GM13976 (cell line): ENCODE measurements at regions not wholly inside any gene's neighbourhood (a gene's known extent, or its start where the extent isn't known, plus 50 kb on each side); places are given as distances from the start of the nearest gene placed in this dataset.

Experiments used
- DNase-seq: peaks from one replicate; pipeline ENCODE4 v3.0.0; 2012; ENCODE audit warnings: low spot score
- in situ Hi-C: fragments of 300-500 bp; cut with MboI; formaldehyde crosslinking; loops from one replicate; pipeline ENCODE4 v1.12.0; 2022; ENCODE audit warnings: low sequenced_read_pairs, mixed read lengths, inconsistent platforms; ENCODE audit not compliant: unreplicated experiment
- TF ChIP-seq, protein P1 (sequence below): IDR thresholded peaks from 2 replicates; pipeline ENCODE4 v1.5.1; 2012; ENCODE audit warnings: borderline replicate concordance, mild to moderate bottlenecking; ENCODE audit not compliant: insufficient read depth; ENCODE audit errors: extremely low read depth, missing control alignments, control extremely low read depth

DNA sequence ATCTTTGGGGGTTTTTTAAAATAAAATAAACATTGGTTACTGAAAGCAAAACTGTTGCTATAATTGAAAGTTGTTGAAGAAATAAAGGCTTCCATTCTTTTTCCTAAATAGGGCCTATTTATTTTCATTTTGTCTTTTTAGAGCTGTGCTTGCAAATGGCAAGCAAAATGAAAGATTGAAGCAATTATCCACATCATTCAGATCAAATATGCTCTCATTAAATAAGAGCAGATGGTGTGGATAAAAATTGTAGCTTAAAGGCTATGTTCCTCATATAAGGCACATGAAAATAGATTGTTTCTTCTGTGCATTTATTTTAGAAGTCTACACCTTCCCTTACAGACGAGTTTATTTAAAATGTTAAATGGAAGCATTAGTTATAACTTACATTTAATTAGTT lies 1317.7 kb downstream of the MRPL39 start:
- TF ChIP-seq, protein P1, sequence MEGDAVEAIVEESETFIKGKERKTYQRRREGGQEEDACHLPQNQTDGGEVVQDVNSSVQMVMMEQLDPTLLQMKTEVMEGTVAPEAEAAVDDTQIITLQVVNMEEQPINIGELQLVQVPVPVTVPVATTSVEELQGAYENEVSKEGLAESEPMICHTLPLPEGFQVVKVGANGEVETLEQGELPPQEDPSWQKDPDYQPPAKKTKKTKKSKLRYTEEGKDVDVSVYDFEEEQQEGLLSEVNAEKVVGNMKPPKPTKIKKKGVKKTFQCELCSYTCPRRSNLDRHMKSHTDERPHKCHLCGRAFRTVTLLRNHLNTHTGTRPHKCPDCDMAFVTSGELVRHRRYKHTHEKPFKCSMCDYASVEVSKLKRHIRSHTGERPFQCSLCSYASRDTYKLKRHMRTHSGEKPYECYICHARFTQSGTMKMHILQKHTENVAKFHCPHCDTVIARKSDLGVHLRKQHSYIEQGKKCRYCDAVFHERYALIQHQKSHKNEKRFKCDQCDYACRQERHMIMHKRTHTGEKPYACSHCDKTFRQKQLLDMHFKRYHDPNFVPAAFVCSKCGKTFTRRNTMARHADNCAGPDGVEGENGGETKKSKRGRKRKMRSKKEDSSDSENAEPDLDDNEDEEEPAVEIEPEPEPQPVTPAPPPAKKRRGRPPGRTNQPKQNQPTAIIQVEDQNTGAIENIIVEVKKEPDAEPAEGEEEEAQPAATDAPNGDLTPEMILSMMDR: no peak
- no peak for DNase-seq
- in situ Hi-C loops: no loop called here

DNA sequence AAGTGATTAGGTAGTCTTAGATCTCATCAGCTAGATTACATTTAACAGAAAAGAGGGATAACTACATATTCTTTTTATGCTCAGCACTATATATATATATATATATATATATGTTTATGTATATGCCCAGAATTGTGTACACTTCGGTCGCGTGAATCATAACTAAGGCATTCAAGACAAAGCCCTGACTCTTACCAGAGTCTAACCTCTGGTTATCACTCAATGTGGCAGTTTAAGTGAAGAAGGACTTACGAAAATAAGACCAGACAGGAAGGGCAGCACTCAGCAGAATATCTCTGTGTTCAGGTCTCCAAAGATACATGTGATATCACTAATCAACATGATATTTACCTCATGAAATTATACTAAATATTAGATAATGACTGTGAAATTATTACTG lies 1326.7 kb downstream of the MRPL39 start:
- no peak for DNase-seq
- in situ Hi-C loops: no loop called here
- TF ChIP-seq, protein P1: no peak

GRCh38 chr21:24278711-24279110 lies 1328.6 kb downstream of the MRPL39 start:
- TF ChIP-seq, protein P1: no peak
- DNase-seq: no peak
- in situ Hi-C loops: no loop called here

GRCh38 chr21:24276204-24276603 lies 1331.1 kb downstream of the MRPL39 start:
- in situ Hi-C loops: no loop called here
- no peak for DNase-seq
- TF ChIP-seq, protein P1: no peak

GRCh38 chr21:24275616-24276015 lies 1331.7 kb downstream of the MRPL39 start:
- TF ChIP-seq, protein P1: no peak
- in situ Hi-C loops: no loop called here
- no peak for DNase-seq

DNA sequence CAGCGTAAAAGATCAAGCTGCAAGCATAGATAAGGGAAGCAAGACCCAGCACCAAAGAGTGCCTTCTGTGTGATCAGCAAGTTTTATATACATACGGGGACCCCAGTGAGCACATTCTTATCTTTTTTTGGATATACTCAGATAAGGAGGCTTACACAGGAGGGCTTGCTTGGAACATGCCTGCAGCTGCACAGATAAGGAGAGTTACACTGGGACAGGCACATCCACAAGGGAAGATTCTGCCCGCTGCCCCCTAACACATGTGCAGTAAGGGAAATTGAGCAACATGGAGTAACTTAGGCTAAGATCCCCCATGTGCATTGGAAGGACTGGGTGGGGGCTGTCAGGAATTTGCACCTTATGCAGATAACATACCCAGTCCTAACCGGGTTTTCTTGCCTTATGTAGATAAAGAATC lies 1334.8 kb downstream of the MRPL39 start:
- DNase-seq: no peak
- in situ Hi-C loops: no loop called here
- TF ChIP-seq, protein P1: no peak

DNA sequence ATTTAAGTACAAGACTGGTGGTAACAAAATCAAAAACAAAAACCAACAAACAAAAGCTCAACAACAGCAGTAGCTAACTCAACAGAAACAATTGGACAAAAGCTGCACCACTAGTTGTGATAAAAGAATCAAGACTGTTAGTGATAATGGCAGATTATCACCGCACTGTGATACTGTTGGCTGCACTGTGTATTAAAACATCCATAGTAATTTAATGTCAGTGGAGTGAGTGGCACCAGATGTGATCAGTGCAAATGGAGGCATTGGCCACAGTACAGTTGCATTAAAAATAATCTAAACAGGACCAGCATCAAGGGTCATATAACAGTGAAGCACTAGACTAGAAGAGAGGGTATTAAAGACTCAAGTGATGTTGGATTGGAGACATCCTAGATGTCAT lies 1341.3 kb downstream of the MRPL39 start:
- TF ChIP-seq, protein P1: no peak
- no peak for DNase-seq
- in situ Hi-C loops: no loop called here
